GM21529 (cell line): ENCODE measurements at regions not wholly inside any gene's neighbourhood (a gene's known extent, or its start where the extent isn't known, plus 50 kb on each side); places are given as distances from the start of the nearest gene placed in this dataset.
"Not testable (repeated sequence)": the region's sequence is repeated elsewhere in the genome, so short reads cannot be mapped to it uniquely, and the experiment has no call there.

Experiments used
- ATAC-seq: cut with Tn5 transposase; IDR thresholded peaks from one replicate; pipeline ENCODE4 v1.9.1; 2021; ENCODE audit not compliant: unreplicated experiment

DNA sequence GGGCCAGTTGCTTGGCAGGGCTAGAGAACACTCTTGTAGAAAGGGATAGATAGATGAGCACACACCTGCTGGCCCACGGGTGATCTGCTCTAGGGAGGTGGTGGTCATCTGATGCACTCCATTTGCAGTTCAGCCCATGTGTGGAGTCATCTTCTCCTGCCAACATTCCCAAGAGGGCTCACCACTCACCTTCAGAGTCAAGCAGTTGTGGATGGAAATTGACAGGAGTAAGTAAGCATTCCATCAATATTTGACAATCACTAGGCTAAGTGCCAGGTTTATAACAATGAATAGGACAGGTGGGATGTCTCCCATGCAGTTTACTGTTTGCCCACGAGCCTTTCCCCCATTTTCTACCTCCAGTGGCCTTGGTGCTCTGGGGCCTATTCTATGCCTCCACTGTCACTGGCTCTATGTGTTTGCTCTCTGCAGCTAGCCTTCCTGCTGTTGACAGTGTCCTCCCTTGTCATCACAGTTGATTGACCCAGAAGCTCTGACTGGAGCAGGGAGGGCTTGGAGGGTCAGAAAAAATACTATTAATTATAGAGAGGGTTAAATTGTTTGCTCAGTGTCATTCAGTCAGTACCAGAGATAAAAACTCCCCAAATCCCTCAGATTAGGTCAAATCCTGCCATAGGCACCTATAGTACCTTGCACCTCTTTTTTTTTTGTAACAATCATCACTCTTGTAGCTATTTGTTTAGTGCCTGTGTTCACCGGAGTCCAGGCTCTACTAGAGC, 134.6 kb upstream of the PZP start:
- ATAC-seq, result no peak

DNA sequence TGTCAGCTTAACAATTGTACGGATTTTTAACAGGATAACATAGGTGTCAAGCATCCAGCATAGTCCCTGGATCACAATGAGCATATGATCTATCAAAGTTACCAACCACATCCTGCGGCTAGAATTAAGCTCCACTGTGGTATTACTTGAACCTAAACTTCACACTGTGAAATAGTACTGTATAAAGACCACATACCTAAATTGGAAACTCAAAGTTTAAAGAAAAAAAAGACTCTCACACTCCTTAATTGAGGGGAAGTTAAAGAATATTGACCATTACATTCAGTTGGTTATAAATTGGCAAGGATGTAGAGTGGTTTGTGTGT, 133.0 kb upstream of the PZP start:
- ATAC-seq, result no peak

DNA sequence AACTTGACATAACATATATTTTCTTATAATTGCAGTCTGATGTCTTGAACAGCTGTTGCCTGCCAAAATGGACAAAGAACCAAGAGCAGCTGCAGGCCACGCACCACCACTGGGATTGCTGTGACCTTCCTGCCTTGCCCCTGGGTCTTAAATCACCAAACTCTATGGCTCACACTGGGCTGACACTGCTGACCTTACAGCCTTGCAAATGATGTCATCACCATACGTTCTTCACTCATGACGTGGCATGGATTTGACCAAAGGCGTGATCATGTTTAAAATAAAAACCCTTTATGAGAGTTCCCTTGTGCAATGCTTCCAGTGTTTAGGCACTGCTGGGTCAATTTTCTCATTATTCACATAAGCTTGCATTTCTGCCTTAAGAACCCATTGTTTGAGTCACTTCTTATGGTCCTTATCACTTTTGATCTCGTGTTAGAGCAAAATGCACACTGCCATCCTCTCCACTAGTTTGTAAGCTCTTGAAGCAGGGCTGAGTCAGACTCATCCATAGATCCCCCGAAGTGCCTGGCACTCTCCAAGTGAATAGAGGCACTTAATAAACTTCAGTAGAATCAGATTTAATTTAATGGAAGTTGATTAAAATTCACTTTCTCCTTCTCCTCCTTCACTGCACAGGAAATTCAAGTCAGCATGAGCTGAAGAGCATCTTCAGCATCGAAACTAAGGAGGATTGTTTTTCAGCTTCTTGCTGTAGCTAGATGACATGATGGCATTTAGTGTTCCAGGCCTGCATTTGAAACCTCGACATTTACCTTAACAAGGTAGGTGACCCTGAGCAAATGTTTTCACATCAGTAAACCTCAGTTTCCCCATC, 132.4 kb upstream of the PZP start:
- ATAC-seq, result no peak

DNA sequence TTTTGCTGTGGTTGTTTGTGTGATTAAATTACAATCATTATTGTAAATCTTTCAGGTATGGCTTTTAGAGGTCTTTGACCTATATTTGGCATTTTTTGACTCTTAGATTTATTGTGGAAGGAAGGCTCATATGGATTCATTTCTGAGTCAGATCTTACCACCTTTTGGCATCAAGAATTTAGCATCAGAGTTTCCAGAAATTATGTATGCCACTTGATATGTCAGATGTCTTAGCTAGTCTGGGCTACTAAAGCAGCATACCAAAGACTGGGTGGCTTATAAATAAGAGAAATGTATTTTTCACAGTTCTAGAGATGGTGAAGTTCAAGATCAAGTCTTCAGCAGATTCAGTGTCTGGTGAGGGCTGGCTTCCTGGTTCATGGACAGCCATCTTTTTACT, 129.5 kb upstream of the PZP start:
- ATAC-seq, result no peak

DNA sequence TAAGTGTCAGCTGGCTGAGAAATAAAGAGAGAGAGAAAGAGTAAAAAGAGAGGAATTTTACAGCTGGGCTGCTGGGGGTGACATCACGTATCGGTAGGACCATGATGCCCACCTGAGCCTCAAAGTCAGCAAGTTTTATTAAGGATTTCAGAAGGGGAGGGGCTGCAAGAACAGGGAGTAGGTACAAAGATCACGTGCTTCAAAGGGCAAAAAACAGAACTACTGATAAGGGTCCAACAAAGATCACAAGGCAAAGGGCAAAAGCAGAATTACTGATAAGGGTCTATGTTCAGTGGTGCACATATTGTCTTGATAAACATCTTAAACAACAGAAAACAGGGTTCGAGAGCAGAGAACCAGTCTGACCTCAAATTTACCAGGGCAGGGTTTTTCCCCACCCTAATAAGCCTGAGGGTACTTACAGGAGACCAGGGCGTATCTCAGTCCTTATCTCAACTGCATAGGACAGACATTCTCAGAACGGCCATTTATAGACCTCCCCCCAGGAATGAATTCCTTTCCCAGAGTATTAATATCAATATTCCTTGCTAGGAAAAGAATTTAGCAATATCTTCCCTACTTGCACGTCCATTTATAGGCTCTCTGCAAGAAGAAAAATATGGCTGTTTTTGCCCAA, 128.3 kb upstream of the PZP start:
- ATAC-seq, result not testable (repeated sequence)

DNA sequence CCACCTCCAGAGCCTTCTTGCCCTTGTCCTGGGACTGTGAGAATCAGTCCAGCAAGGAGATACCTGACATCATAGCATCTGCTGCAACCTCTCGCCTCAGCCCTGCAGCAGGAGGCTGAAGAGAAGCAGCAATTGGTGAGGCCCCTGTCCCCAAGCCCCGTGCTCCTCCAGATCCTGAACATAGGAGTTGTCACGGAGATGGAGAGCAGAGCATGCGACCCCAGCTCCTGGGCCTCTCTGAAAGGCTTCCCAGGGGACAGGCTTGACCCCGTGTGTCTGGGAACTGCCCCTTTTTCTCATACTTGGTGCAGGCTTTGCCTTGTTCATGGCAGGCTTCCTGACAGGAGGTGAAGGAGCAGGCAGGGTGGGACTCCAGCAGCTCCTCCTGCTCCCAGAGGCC, 127.7 kb upstream of the PZP start:
- no peak for ATAC-seq

DNA sequence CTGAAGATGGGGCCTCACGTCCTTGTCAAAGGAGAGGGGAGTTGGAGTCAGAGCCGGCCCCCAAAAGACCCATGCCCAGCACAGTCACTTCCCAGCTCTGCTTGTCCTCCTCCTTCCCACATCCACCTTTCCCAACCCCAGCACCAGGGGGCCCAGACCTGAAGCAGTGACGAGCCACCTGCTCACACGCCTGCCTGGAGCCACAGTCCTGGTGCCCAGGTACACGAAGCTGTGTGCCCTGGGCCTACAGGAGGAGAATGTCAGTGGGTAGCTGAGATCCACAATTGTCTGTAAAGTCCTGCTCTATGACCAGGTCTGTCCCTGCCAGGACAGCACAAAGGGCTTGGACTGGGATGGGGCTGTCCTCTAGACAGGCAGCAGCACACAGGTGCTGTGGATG, 126.8 kb upstream of the PZP start:
- no peak for ATAC-seq

DNA sequence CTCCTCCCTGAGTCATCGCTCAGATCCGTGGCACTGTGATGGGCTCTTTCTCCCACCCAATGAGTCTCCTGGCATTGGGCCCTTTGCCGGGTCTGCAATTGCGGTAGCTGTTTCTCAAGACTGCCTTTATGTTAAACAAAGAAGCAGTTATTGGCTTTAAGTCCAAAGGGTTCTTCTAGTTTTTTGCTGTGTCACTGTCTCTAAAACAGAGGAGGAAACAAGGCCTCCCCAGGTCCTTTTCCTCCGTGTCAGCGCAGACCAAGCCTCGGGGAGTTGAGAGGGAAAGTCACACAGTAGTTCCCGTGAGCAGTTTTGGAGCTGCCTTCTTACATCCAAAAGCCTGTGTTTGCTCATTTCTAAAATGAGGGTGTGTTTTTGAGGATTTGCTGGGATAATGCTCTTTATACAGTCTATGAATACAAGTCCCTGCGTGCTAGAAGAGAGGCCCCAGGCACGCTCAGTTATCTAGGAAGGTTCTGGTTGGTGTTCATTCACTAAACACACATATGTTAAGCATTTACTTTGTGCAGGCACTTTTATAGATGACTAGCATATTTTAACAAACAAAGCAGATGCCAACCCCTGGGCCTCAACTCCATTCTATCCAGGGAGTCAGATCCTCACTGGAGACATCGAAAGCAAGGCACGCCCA, 126.0 kb upstream of the PZP start:
- no peak for ATAC-seq

DNA sequence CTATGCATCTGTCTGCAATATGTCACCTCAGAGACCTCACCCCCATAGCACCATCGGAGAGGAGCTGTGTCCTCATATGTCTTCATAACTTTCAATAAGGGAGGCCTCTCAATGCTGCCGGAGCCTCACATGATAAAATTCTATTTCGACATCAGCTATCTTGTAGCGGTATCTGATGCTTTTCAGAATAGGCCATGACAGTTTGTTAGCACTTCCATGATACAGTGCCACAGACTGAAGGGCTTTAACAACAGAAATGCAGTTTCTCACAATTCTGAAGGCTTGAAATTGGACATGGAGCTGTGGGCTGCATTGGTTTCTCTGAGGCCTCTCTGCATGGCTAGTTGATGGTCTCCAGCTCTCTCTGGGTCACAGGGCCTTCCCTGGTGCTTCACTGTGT, 125.0 kb upstream of the PZP start:
- ATAC-seq, result no peak

DNA sequence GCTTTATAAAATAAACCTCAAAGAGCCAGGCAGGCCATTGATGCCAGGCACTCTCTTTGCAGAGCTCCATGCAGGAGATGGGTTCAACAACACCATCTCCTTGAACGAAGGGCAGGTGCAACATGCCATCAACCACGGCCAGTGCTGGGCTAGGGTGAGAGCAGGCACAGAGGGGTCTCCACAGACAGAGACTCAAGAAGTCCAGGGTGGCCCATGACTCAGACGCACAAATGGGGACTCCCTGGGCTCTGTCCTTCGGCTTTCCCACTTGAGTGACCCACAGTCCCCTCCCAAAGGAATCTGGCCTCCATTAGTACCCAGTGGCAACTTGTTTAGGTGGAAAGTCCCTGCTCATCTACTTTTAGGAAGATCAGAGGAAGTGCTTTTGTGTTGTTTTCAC, 124.4 kb upstream of the PZP start:
- no peak for ATAC-seq

DNA sequence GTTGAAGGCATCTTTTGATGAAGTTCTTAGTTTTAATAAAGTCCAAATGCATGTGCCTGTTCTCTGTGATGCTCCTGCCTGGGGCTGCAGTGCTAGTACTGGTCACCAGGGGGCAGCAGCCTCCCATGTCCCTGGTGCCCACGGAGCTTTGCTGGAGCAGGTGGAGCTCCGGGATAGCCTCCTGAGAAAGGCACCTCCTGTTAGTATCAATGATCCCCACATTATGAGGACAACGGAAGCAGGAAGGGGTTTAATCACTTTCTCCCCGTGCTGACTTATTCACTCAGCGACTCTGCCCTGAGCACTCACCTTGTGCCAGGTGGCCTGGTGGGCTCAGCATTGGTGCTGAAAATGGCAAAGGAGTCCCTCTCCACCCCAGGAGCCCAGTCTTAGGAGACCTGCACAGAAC, 123.0 kb upstream of the PZP start:
- ATAC-seq, result peak; percentile 59

DNA sequence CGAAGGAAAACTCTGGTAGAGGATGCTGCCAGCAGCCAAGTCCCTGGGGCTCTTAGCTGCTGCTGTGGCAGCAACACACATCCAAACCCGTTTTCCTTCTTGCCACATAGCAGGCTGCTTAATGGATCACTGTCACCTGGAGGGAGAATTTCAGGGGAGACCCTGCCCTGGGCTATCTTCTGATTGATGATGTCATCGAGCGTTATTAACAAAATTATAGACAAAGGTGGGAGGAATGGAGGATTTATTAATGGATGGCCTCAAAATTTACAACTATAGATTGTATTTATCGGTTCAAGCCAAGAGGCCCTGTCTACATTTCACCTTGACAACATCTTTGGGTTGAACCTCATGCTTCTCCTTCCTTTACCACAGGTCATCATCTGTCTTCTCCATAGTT, 120.8 kb upstream of the PZP start:
- ATAC-seq, result no peak

DNA sequence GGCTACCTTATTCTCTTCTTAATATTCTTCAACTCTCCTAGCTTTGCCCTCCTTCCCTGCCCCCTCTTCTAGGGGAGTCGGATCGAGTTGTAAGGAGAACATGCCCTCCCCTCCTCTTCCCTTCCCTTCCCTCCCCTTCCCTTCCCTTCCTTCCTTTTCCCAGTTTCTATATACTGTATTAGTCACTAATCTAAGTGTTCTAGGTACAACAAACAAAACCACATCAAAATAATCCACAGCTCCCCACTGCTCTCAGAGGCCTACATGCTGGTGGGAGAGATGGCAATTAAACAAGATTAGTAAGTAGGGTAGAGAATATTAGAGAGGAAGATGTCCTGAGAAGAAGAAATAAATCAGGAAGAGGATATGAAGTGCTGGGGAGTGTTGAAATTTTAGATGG, 119.9 kb upstream of the PZP start:
- no peak for ATAC-seq

DNA sequence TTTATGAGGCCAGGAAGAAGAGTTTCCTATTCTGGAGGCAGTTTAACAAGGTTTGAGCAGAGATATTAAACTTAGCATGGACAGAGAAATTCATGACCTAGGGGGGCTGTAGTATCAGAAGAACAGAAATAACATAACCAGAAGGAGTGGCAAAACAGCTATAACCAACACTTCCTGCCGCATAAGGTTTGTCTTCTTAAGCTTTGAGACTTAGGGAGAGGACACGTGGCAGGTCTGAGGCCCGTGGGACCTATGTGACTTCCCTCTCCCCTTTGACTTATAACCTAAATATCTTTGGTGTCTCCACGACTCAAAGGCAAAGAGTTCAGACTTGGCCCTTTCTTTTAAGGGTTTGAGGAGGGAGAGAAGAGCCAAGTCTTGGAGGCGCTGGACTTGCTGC, 119.1 kb upstream of the PZP start:
- no peak for ATAC-seq

DNA sequence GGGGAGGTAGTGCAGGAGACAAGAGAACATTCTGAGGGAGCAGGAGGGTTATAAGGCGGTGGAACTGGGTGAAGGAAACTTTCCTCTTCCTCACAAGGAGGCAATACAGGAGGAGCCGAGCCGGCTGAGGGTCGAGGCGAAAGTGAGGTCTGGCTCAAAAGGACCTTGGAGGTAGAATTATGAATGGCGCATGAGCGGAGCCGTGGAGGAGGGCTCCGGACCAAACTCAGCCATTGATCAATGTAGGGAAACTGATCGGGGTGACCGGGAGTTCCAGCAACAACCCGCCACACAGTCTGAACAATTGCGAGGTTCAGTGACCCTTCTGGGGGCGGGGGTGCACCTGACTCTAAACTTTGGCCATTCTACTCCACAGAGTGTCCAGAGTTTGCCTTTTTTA, 118.7 kb upstream of the PZP start:
- not testable (repeated sequence) for ATAC-seq

DNA sequence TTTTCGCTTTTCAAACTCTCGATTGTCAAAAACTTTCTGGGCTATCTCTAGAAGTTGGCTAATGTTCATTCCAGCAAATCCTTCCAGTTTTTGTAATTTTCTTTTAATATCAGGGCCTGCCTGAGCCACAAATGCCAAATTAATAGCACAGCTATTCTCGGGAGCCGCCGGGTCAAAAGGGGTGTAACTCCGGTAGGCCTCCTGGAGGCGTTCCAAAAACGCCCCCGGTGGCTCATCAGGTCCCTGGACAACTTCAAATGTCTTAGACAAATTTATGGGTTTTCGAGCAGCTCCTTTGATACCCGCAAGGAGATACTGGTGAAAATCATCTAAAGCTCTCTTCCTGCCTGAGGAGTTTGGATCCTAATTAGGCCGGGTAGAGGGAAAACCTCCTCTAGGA, 117.9 kb upstream of the PZP start:
- ATAC-seq, result no peak

DNA sequence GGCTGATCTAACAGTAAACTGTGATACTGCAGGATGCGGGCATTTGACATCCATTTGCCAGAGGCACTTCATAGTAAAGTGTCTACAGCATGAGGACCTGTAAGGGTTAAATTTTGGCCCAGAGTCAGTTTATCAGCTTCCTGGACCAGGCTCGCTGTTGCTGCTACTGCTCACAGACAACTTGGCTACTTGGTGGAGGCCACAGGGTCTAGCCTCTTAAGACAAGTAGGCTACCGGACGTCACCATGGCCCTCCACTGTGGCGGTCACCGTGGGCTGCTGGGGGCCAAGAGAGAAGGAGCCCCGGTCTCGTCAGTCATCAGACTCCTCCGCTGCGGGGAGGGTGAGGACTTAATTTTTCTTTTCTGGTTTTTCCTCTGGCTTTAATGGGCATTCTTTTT, 117.3 kb upstream of the PZP start:
- no peak for ATAC-seq

DNA sequence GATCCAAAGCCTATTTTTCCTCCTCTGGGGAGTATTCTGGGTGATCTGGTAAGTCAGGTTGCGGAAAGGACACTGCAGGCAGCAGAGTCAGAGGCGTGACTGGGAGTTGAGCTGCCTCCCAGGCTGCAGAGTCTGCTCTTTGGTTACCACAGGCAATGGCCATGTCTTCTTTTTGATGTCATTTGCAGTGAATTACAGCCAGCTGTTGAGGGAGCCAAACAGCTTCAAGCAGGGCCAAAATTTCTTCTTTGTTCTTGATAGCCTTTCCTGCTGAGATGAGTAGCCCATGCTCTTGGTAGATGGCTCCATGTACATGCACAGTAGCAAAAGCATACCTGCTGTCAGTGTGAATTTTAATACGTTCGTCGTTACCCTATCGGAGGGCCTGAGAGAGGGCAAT, 116.6 kb upstream of the PZP start:
- no peak for ATAC-seq

DNA sequence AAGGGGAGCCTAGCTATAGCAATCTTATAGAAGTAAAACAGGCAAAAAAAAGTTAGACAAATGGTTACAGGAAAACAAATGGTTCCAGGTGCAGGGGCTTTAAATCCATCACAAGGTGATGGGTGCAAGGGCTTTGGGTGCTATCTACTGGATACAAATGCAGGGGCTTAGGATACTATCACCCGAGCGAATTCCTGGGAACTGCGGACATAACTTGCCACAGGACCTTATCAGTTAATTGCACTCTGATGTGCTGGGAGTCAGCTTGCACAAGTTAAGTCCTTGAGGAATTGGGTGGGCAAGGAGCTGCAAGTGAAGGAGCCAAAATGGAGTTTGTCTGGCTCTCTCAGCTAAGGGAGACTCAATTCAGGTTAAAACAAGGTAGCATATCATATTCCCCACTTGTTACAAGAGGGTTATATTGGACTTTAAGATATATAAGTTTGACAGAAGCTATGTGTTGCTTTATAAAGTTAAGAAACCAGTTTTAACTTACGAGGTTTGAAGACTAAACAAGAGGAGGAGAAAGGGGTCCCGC, 115.0 kb upstream of the PZP start:
- no peak for ATAC-seq

DNA sequence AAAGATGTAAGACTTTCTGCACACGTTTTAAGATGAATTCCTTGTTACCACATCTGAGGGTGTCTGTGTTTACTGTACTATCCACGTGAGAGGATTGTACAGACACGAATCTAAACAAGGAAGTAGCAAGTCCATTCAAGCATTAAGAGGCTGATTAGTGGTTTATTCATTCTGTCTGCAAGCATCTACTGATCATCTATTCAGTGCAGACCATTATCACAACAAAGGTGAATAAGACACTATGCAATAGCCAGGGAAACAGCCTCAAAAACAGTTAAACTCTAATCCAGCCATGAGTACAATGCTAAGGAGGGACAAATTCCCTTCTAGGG, 111.6 kb upstream of the PZP start:
- ATAC-seq, result no peak

DNA sequence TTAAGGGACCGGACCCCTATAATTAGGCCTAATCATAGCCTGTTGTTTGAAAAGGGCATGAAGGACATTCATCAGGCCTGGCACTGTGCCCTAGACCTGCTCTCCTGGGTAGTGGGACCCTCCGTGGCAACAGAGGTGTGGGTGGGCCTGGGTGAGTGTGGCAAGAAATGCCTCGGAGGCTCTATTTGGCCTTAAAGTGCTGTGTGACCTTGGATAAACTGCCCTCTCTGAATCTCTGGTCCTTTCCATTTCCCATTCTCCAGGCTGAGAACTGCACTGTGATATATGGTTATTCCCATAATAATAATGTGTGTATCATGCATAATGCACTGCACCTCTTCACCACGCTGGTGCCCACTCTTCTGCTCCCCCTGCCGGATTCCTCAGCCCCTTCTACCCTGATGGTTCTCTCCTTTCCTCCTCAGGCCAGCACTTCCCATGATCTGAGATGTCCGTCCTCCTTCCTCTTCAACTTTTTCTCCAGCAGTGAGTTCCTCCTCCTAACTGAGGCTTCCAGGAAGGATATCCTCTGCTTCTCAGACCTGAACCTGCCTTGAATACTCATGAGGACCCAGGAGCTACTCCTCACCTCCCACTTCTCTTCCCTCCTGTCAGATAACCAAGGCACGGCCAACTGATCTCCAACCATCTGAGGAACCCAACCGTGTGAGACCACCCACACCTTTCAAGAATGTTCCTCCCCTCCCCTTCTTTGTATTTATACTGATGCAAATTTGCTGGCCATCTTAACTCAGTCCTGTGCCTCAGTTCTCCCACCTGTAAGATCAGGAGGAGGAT, 111.0 kb upstream of the PZP start:
- no peak for ATAC-seq
